GM23338 (cell line): ENCODE measurements at regions not wholly inside any gene's neighbourhood (a gene's known extent, or its start where the extent isn't known, plus 50 kb on each side); places are given as distances from the start of the nearest gene placed in this dataset.

Experiments
- ATAC-seq: fragments of 200-7000 bp; cut with Tn5 transposase; 3 replicates; pipeline ENCODE4 v1.9.1; 2020
- DNase-seq: peaks from one replicate; pipeline ENCODE4 v3.0.0-alpha.2; 2015; ENCODE audit warnings: low spot score
- H2AFZ ChIP-seq: fragments of 200-600 bp; sonication (generic); 2 replicates; pipeline ENCODE4 v1.8.0; 2016; ENCODE audit warnings: antibody characterized with exemption, mild to moderate bottlenecking, moderate library complexity
- H3F3A ChIP-seq: fragments of 200-600 bp; sonication (generic); replicated peaks from 2 replicates; pipeline ENCODE4 v1.8.0; 2017; ENCODE audit warnings: antibody characterized with exemption, mixed run types, low read depth
- H3K27ac ChIP-seq: fragments of 200-600 bp; sonication (generic); 2 replicates; pipeline ENCODE4 v1.6.1; 2016; ENCODE audit warnings: low read depth
- H3K27me3 ChIP-seq: fragments of 200-600 bp; sonication (generic); 2 replicates; pipeline ENCODE4 v1.8.0; 2016; ENCODE audit warnings: mild to moderate bottlenecking, mixed run types, moderate library complexity; ENCODE audit not compliant: insufficient read depth
- H3K36me3 ChIP-seq: fragments of 200-600 bp; sonication (generic); 2 replicates; pipeline ENCODE4 v1.8.0; 2016; ENCODE audit warnings: mild to moderate bottlenecking; ENCODE audit not compliant: insufficient read depth
- H3K4me1 ChIP-seq: fragments of 200-600 bp; sonication (generic); 2 replicates; pipeline ENCODE4 v1.8.0; 2016; ENCODE audit warnings: mild to moderate bottlenecking, moderate library complexity; ENCODE audit not compliant: insufficient read depth
- H3K4me2 ChIP-seq: fragments of 200-600 bp; sonication (generic); 2 replicates; pipeline ENCODE4 v1.7.1; 2017; ENCODE audit warnings: mixed run types
- H3K4me3 ChIP-seq: fragments of 200-600 bp; sonication (generic); 2 replicates; pipeline ENCODE4 v1.6.1; 2016; ENCODE audit warnings: mixed run types
- H3K79me2 ChIP-seq: fragments of 200-600 bp; sonication (generic); replicated peaks from 2 replicates; pipeline ENCODE4 v1.8.0; 2017; ENCODE audit warnings: mild to moderate bottlenecking; ENCODE audit not compliant: insufficient read depth
- H3K9me2 ChIP-seq: fragments of 200-600 bp; sonication (generic); 2 replicates; pipeline ENCODE4 v1.8.0; 2017; ENCODE audit not compliant: insufficient read depth
- H4K20me1 ChIP-seq: fragments of 200-600 bp; sonication (generic); replicated peaks from 2 replicates; pipeline ENCODE4 v1.8.0; 2017; ENCODE audit warnings: mild to moderate bottlenecking; ENCODE audit not compliant: insufficient read depth
- H3K27ac Mint-ChIP-seq: 2 replicates; pipeline ENCODE4 v1.8.0; 2020; ENCODE audit warnings: inconsistent platforms, mild to moderate bottlenecking, moderate library complexity, mixed read lengths
- H3K27me3 Mint-ChIP-seq: 3 replicates; pipeline ENCODE4 v1.8.0; 2022; ENCODE audit warnings: low read depth, mild to moderate bottlenecking, moderate library complexity, mixed read lengths, inconsistent platforms; ENCODE audit not compliant: insufficient read depth, poor library complexity
- H3K36me3 Mint-ChIP-seq: 3 replicates; pipeline ENCODE4 v1.8.0; 2021; ENCODE audit warnings: low read depth, mild to moderate bottlenecking, inconsistent platforms, moderate library complexity, mixed read lengths
- H3K4me1 Mint-ChIP-seq: 3 replicates; pipeline ENCODE4 v1.8.0; 2020; ENCODE audit warnings: mild to moderate bottlenecking, inconsistent platforms, mixed read lengths
- H3K4me3 Mint-ChIP-seq: 3 replicates; pipeline ENCODE4 v1.8.0; 2021; ENCODE audit warnings: moderate library complexity, mild to moderate bottlenecking, inconsistent platforms, mixed read lengths
- H3K9me3 Mint-ChIP-seq: 3 replicates; pipeline ENCODE4 v1.8.0; 2020; ENCODE audit warnings: moderate library complexity, mild to moderate bottlenecking, inconsistent platforms, mixed read lengths
- CREB1 ChIP-seq: fragments of 250-450 bp; sonication (Bioruptor Pico); IDR thresholded peaks from 2 replicates; pipeline ENCODE4 v1.5.0; 2020; ENCODE audit warnings: low read depth, mild to moderate bottlenecking, moderate library complexity
- CTCF ChIP-seq, 2 experiments: fragments of 200-600 bp in 1 of 2; sonication (generic) in 1 of 2; conservative IDR thresholded peaks; 2 replicates each; pipeline versions ENCODE4 v1.5.1 to v1.6.1; 2016 to 2017; ENCODE audit warnings: antibody characterized with exemption in 2 of 2, low read depth in 2 of 2, mild to moderate bottlenecking in 2 of 2, moderate library complexity in 1 of 2
- EZH2 ChIP-seq: fragments of 200-600 bp; sonication (generic); IDR thresholded peaks from one replicate; pipeline ENCODE4 v1.8.0; 2017; ENCODE audit warnings: antibody characterized with exemption, mild to moderate bottlenecking, low read depth; ENCODE audit not compliant: unreplicated experiment
- EZH2phosphoT487 ChIP-seq: fragments of 200-600 bp; sonication (generic); IDR thresholded peaks from one replicate; pipeline ENCODE4 v1.8.1; 2018; ENCODE audit warnings: antibody characterized with exemption; ENCODE audit not compliant: unreplicated experiment
- JUNB ChIP-seq: IDR thresholded peaks from one replicate; pipeline ENCODE4 v1.6.1; 2016; ENCODE audit warnings: antibody characterized with exemption; ENCODE audit not compliant: unreplicated experiment
- NANOG ChIP-seq: IDR thresholded peaks from 2 replicates; pipeline ENCODE4 v1.6.1; 2016; ENCODE audit warnings: antibody characterized with exemption, borderline replicate concordance
- POLR2AphosphoS5 ChIP-seq: IDR thresholded peaks from 2 replicates; pipeline ENCODE4 v1.6.1; 2016; ENCODE audit warnings: antibody characterized with exemption, low read depth
- STAT1 ChIP-seq: IDR thresholded peaks from one replicate; pipeline ENCODE4 v1.6.1; 2016; ENCODE audit warnings: antibody characterized with exemption; ENCODE audit not compliant: unreplicated experiment
- ZNF114 ChIP-seq: fragments of 250-450 bp; sonication (Bioruptor Pico); IDR thresholded peaks from 2 replicates; pipeline ENCODE4 v1.5.0; 2020; ENCODE audit warnings: mild to moderate bottlenecking, moderate library complexity
- ZNF331 ChIP-seq: fragments of 250-450 bp; sonication (Bioruptor Pico); IDR thresholded peaks from 2 replicates; pipeline ENCODE4 v1.5.0; 2020; ENCODE audit warnings: low read depth, mild to moderate bottlenecking, moderate library complexity
- TF ChIP-seq, protein P1 (sequence below): fragments of 250-450 bp; sonication (Bioruptor Pico); IDR thresholded peaks from 2 replicates; pipeline ENCODE4 v1.5.0; 2020; ENCODE audit warnings: mild to moderate bottlenecking, moderate library complexity
- TF ChIP-seq, protein P2 (sequence below): IDR thresholded peaks from 2 replicates; pipeline ENCODE4 v1.6.1; 2016; ENCODE audit warnings: antibody characterized with exemption

- TF ChIP-seq, protein P1, sequence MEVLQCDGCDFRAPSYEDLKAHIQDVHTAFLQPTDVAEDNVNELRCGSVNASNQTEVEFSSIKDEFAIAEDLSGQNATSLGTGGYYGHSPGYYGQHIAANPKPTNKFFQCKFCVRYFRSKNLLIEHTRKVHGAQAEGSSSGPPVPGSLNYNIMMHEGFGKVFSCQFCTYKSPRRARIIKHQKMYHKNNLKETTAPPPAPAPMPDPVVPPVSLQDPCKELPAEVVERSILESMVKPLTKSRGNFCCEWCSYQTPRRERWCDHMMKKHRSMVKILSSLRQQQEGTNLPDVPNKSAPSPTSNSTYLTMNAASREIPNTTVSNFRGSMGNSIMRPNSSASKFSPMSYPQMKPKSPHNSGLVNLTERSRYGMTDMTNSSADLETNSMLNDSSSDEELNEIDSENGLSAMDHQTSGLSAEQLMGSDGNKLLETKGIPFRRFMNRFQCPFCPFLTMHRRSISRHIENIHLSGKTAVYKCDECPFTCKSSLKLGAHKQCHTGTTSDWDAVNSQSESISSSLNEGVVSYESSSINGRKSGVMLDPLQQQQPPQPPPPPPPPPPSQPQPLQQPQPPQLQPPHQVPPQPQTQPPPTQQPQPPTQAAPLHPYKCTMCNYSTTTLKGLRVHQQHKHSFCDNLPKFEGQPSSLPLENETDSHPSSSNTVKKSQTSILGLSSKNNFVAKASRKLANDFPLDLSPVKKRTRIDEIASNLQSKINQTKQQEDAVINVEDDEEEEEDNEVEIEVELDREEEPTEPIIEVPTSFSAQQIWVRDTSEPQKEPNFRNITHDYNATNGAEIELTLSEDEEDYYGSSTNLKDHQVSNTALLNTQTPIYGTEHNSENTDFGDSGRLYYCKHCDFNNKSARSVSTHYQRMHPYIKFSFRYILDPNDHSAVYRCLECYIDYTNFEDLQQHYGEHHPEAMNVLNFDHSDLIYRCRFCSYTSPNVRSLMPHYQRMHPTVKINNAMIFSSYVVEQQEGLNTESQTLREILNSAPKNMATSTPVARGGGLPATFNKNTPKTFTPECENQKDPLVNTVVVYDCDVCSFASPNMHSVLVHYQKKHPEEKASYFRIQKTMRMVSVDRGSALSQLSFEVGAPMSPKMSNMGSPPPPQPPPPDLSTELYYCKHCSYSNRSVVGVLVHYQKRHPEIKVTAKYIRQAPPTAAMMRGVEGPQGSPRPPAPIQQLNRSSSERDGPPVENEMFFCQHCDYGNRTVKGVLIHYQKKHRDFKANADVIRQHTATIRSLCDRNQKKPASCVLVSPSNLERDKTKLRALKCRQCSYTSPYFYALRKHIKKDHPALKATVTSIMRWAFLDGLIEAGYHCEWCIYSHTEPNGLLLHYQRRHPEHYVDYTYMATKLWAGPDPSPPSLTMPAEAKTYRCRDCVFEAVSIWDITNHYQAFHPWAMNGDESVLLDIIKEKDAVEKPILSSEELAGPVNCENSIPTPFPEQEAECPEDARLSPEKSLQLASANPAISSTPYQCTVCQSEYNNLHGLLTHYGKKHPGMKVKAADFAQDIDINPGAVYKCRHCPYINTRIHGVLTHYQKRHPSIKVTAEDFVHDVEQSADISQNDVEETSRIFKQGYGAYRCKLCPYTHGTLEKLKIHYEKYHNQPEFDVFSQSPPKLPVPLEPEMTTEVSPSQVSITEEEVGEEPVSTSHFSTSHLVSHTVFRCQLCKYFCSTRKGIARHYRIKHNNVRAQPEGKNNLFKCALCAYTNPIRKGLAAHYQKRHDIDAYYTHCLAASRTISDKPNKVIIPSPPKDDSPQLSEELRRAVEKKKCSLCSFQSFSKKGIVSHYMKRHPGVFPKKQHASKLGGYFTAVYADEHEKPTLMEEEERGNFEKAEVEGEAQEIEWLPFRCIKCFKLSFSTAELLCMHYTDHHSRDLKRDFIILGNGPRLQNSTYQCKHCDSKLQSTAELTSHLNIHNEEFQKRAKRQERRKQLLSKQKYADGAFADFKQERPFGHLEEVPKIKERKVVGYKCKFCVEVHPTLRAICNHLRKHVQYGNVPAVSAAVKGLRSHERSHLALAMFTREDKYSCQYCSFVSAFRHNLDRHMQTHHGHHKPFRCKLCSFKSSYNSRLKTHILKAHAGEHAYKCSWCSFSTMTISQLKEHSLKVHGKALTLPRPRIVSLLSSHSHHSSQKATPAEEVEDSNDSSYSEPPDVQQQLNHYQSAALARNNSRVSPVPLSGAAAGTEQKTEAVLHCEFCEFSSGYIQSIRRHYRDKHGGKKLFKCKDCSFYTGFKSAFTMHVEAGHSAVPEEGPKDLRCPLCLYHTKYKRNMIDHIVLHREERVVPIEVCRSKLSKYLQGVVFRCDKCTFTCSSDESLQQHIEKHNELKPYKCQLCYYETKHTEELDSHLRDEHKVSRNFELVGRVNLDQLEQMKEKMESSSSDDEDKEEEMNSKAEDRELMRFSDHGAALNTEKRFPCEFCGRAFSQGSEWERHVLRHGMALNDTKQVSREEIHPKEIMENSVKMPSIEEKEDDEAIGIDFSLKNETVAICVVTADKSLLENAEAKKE (CRISPR knock-in tag), result no peak
- TF ChIP-seq EZH2 (no peak), JUNB (no peak), EZH2phosphoT487 (no peak), ZNF331 (CRISPR knock-in tag) (no peak), POLR2AphosphoS5 (no peak), STAT1 (no peak), CREB1 (CRISPR knock-in tag) (no peak)
- TF ChIP-seq, protein P2, sequence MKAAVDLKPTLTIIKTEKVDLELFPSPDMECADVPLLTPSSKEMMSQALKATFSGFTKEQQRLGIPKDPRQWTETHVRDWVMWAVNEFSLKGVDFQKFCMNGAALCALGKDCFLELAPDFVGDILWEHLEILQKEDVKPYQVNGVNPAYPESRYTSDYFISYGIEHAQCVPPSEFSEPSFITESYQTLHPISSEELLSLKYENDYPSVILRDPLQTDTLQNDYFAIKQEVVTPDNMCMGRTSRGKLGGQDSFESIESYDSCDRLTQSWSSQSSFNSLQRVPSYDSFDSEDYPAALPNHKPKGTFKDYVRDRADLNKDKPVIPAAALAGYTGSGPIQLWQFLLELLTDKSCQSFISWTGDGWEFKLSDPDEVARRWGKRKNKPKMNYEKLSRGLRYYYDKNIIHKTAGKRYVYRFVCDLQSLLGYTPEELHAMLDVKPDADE, result no peak
Measured at GRCh38 chr2:129276978-129277584, 702.4 kb upstream of the RAB6C start (continued).

DNA sequence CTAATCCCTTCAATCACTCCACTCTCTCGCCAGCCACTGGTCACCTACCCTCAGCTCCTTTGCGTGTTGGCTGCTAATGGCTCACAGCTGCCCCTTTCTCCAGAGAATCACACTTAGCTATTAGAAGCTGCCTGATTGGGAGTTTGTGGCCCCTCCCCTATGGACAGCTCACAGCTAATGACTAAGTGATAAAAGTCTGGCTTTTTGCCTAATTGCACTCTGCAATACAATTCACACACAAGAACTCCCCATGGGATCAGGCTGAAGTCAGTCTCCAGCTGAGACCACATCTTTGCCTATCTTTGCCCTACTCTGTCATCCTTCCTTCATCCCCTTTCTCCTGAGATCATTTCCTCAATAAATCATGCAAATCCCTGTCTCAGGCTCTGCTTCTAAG is 701.9 kb upstream of the RAB6C start:
- H3K27me3 Mint-ChIP-seq, result no peaks in the 10 kb centered on the region
- H3K9me3 Mint-ChIP-seq, result peaks cover 12% of the 10 kb centered on the region; the same call in 2 of the 3 replicates
- no peaks in the 10 kb centered on the region for H3K4me1 Mint-ChIP-seq
- Histone ChIP-seq H3K4me1 (no peaks in the 10 kb centered on the region), H3K27ac (no peak overlapping the region), H3F3A (no peaks in the 10 kb centered on the region), H3K4me3 (no peak overlapping the region), H3K36me3 (no peaks in the 10 kb centered on the region), H3K27me3 (no peaks in the 10 kb centered on the region), H3K9me2 (no peaks in the 10 kb centered on the region; the same call in 1 of the 2 replicates), H2AFZ (no peak overlapping the region), H3K79me2 (no peaks in the 10 kb centered on the region), H4K20me1 (no peaks in the 10 kb centered on the region), H3K4me2 (no peak overlapping the region)
- H3K27ac Mint-ChIP-seq, result no peak overlapping the region
- no peaks in the 10 kb centered on the region for H3K36me3 Mint-ChIP-seq
- DNase-seq (no peak), ATAC-seq (no peak)
- H3K4me3 Mint-ChIP-seq, result no peak overlapping the region
- TF ChIP-seq CTCF (conservative IDR thresholded peaks at IDR 0.05; ENCODE audit: low read depth in 2 of 2), result no peak
- no peak for TF ChIP-seq CREB1 (CRISPR knock-in tag)
- no peak for TF ChIP-seq POLR2AphosphoS5
- TF ChIP-seq ZNF331 (CRISPR knock-in tag), result no peak
- no peak for TF ChIP-seq EZH2phosphoT487
- no peak for TF ChIP-seq ZNF114 (CRISPR knock-in tag)
- no peak for TF ChIP-seq EZH2
- TF ChIP-seq JUNB, result no peak
- TF ChIP-seq NANOG, result no peak
- TF ChIP-seq, protein P2, result no peak
